ENCODE measurements at regions not wholly inside any gene's neighbourhood (a gene's known extent, or its start where the extent isn't known, plus 50 kb on each side); places are given as distances from the start of the nearest gene placed in this dataset.

GRCh38 chr12:98419081-98419794 is 96.2 kb upstream of the TMPO start:
- no peak for DNase-seq
- in situ Hi-C loops (cut with MboI; ENCODE audit: low pct_unique_long_range_greater_than_20kb, low sequenced_read_pairs): no loop called here

- in situ Hi-C loops (cut with MboI; ENCODE audit: low pct_unique_long_range_greater_than_20kb, low sequenced_read_pairs): no loop called here
- no peak for DNase-seq
Measured at GRCh38 chr12:98419795-98420404, 95.5 kb upstream of the TMPO start.

- no peak for DNase-seq
- in situ Hi-C loops (cut with MboI; ENCODE audit: low pct_unique_long_range_greater_than_20kb, low sequenced_read_pairs): no loop called here
Measured at GRCh38 chr12:98420461-98420860, 94.9 kb upstream of the TMPO start.

- no peak for DNase-seq
Measured at GRCh38 chr12:98421316-98421715, 94.1 kb upstream of the TMPO start.

GRCh38 chr12:98422359-98422758 is 93.0 kb upstream of the TMPO start:
- no peak for DNase-seq
- in situ Hi-C loops (cut with MboI; ENCODE audit: low pct_unique_long_range_greater_than_20kb, low sequenced_read_pairs): no loop called here

More at GRCh38 chr12:98421316-98421715, 94.1 kb upstream of the TMPO start:
- in situ Hi-C loops (cut with MboI; ENCODE audit: low pct_unique_long_range_greater_than_20kb, low sequenced_read_pairs): no loop called here

GRCh38 chr12:98422812-98423211 is 92.6 kb upstream of the TMPO start:
- in situ Hi-C loops (cut with MboI; ENCODE audit: low pct_unique_long_range_greater_than_20kb, low sequenced_read_pairs): no loop called here
- DNase-seq: no peak

- no peak for DNase-seq
- in situ Hi-C loops (cut with MboI; ENCODE audit: low pct_unique_long_range_greater_than_20kb, low sequenced_read_pairs): no loop called here
Measured at GRCh38 chr12:98423963-98424362, 91.4 kb upstream of the TMPO start.

GRCh38 chr12:98424726-98425401 is 90.5 kb upstream of the TMPO start:
- in situ Hi-C loops (cut with MboI; ENCODE audit: low pct_unique_long_range_greater_than_20kb, low sequenced_read_pairs): no loop called here
- DNase-seq: peak; percentile 81

- in situ Hi-C loops (cut with MboI; ENCODE audit: low pct_unique_long_range_greater_than_20kb, low sequenced_read_pairs): no loop called here
- DNase-seq: no peak
Measured at GRCh38 chr12:98425859-98426258, 89.5 kb upstream of the TMPO start.

GRCh38 chr12:98431089-98431488 is 84.3 kb upstream of the TMPO start:
- no peak for DNase-seq
- in situ Hi-C loops (cut with MboI; ENCODE audit: low pct_unique_long_range_greater_than_20kb, low sequenced_read_pairs): no loop called here

GRCh38 chr12:98437166-98437565 is 78.2 kb upstream of the TMPO start:
- DNase-seq: no peak
- in situ Hi-C loops (cut with MboI; ENCODE audit: low pct_unique_long_range_greater_than_20kb, low sequenced_read_pairs): no loop called here

- DNase-seq: no peak
- in situ Hi-C loops (cut with MboI; ENCODE audit: low pct_unique_long_range_greater_than_20kb, low sequenced_read_pairs): no loop called here
Measured at GRCh38 chr12:98437806-98438595, 77.4 kb upstream of the TMPO start.

- in situ Hi-C loops (cut with MboI; ENCODE audit: low pct_unique_long_range_greater_than_20kb, low sequenced_read_pairs): no loop called here
- no peak for DNase-seq
Measured at GRCh38 chr12:98438656-98439230, 76.6 kb upstream of the TMPO start.

GRCh38 chr12:98439471-98439951 is 75.9 kb upstream of the TMPO start:
- peak; percentile 92 for DNase-seq

GRCh38 chr12:98439981-98440581 is 75.3 kb upstream of the TMPO start:
- DNase-seq: peak; percentile 99
- in situ Hi-C loops (cut with MboI; ENCODE audit: low pct_unique_long_range_greater_than_20kb, low sequenced_read_pairs): no loop called here

More at GRCh38 chr12:98439471-98439951, 75.9 kb upstream of the TMPO start:
- in situ Hi-C loops (cut with MboI; ENCODE audit: low pct_unique_long_range_greater_than_20kb, low sequenced_read_pairs): no loop called here

- no peak for DNase-seq
- in situ Hi-C loops (cut with MboI; ENCODE audit: low pct_unique_long_range_greater_than_20kb, low sequenced_read_pairs): no loop called here
Measured at GRCh38 chr12:98446060-98446459, 69.3 kb upstream of the TMPO start.

- in situ Hi-C loops (cut with MboI; ENCODE audit: low pct_unique_long_range_greater_than_20kb, low sequenced_read_pairs): no loop called here
- no peak for DNase-seq
Measured at GRCh38 chr12:98446682-98447081, 68.7 kb upstream of the TMPO start.

GRCh38 chr12:98449584-98449983 is 65.8 kb upstream of the TMPO start:
- in situ Hi-C loops (cut with MboI; ENCODE audit: low pct_unique_long_range_greater_than_20kb, low sequenced_read_pairs): no loop called here
- no peak for DNase-seq

GRCh38 chr12:98453070-98453469 is 62.3 kb upstream of the TMPO start:
- no peak for DNase-seq
- in situ Hi-C loops (cut with MboI; ENCODE audit: low pct_unique_long_range_greater_than_20kb, low sequenced_read_pairs): no loop called here

All from KBM-7 (cell line).